SK-N-MC (cell line): ENCODE measurements at regions not wholly inside any gene's neighbourhood (a gene's known extent, or its start where the extent isn't known, plus 50 kb on each side); places are given as distances from the start of the nearest gene placed in this dataset.

Source experiments
- EZH2 ChIP-seq: fragments of 200-600 bp; sonication (generic); IDR thresholded peaks from one replicate; pipeline ENCODE4 v1.6.1; 2017; ENCODE audit warnings: antibody characterized with exemption
- FOXP2 ChIP-seq: optimal IDR thresholded peaks from 2 replicates; pipeline ENCODE3; 2011; ENCODE audit warnings: mild to moderate bottlenecking, moderate library complexity; ENCODE audit not compliant: insufficient read depth; ENCODE audit errors: extremely low read length, control extremely low read depth
- POLR2AphosphoS5 ChIP-seq: IDR thresholded peaks from 2 replicates; pipeline ENCODE4 v1.6.1; 2012; ENCODE audit warnings: mild to moderate bottlenecking, low read depth, low read length, borderline replicate concordance

DNA sequence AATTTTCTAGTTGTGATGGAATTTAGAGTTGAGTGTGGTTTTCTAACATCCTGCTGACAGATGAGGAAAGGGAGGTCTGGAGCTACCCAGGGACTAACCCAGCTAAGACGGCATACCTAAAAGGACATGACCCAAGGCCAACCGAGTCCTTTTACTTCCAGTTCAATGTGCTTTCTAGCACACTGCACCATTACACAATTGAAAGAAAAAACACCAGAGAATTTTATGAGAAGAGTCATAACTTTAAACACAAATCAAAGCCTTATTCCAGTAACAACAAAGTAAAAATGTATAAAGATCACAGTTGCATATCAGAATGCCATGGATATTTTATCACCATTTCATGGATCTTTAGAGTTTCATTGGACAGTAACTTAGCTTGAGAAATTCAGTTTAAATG, 480.3 kb downstream of the MEIS1 start:
- TF ChIP-seq POLR2AphosphoS5 (no peak), EZH2 (no peak), FOXP2 (no peak)
